Occipital lobe (tissue), 1 donor: ENCODE measurements at regions not wholly inside any gene's neighbourhood (a gene's known extent, or its start where the extent isn't known, plus 50 kb on each side); places are given as distances from the start of the nearest gene placed in this dataset.
"Not testable (repeated sequence)": the region's sequence is repeated elsewhere in the genome, so short reads cannot be mapped to it uniquely, and the experiment has no call there.

Experiments
- DNase-seq: peaks from one replicate; lab custom pipeline; 2025; lab: John Stamatoyannopoulos, UW

DNA sequence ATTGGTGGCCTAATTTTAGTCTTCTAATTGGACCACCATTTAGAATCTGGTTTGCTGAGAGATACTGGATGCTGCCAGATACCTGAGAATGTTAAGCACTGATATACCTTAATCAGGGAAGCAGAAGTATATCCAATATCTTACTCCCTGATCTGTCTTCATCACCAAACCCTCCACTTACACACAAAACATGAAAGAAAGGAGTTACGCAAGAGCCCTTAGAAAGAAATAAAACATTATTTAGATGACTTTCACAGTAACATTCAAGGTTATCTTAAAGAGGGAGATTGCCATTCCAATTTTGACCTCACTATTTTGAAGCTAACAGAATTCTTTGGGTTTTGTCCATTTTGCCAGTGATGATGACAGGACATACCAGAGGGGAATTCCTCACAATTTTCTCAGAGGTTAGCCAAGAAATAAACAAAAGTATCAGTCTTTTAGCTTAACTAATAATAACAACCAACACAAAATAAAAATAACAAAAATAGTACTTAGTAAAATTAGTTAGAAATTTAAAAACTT, 496.1 kb downstream of the NFIB start:
- DNase-seq = no peak

DNA sequence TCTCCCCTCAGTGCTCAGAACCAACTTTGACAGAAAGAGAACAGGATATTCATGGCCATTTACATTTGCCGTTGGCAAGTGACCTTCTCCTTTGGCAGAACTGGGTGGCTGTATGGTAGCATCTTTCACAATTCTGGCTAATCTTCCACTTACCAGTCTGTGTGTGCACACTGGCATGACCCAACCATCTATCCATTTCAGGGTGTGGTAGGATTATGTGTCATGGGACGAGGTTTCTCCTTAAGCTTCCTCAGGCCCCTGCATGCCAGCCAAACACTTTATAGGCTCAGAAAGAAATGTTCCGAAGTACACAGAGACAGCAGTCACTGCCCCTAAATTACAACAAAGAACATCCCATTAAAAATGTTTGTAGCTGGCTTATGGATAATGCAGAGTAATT, 497.1 kb downstream of the NFIB start:
- DNase-seq = no peak

DNA sequence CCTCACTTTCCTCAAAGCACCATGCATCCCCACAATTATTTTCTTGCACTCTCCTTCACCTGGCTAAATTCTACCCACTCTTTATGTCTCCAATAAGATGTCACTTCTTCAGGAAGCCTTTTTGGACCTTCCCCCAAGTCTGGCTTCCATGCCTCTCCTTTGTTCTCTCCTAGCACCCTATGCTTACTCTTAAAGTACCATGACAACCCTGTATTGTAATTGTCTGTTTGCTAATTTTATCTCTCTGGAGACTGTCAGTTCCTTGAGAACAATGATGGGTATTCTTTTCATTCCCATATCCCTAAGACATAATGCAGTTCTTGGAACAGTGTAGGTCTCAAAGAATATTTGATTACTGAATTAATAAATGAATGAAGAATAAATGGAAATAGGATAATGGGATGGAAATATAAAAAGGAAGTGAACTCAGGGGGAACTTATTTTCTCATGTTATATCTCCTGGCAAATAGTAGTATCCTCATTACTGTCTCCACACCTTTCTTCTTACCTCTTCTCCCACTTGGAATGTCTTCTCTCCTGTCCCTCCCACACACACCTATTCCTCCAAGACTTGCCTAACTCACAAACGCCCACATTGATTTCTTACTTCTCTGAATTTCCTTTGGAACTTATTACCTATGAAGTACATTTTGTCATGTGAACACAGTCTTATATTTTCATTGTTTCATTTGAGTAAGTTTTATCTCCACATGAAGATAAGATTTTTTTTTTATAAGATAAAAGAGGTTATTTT, 499.1 kb downstream of the NFIB start:
- no peak for DNase-seq

DNA sequence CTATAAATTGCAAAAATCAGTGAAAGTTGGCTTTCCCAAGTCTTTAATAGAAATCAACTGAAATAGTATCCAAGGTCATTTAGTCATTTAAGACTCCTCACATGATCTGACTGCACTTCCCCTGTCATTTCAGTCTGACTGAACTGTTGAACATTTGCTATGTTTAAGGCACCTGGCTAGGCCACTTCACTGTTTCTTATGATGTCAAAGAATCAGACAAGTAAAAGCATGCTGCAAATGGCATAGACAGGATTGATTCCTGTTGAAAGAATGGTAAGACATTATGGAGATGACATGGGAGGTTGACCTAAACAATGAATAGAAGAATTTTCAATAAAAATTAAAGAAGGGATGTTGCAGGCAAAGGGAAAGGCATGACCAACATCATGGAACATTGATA, 502.1 kb downstream of the NFIB start:
- no peak for DNase-seq

DNA sequence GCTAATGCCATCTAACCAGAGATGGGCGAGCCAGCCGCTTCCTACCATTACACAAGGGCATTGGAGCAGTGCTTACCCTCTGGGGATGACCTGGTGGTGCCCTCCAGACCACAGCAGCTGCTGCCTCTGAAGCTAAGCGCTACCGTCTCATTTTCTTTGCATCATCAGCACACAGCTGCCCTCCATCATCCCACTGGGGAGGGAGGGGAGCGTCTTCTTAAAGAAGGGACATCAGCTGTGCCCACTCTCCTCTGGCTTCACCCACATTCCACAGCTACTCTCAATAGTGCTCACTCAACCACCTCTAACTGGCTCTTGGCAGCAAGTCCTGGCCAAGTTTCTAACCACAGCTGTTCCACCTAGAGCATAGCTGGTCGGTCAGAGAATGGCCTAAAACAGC, 503.4 kb downstream of the NFIB start:
- no peak for DNase-seq

DNA sequence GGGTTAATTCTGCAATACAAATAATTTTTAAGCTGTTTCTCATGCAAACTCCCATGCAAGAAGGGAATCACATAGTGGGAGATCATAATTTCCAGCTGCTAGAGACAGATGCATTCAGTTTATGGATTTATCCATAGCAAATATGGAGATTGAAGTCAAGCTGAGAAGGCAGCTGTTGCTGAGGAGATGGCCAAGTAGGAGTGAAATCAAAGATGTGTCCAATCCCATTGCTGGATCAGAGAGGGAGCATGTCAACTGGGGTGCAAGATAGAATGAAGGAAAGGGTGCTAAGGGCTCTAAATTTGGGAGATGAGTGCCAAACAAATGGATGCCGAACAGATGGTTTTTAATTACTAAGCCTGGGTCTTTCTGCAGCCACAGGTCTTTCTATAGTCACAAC, 504.5 kb downstream of the NFIB start:
- no peak for DNase-seq

DNA sequence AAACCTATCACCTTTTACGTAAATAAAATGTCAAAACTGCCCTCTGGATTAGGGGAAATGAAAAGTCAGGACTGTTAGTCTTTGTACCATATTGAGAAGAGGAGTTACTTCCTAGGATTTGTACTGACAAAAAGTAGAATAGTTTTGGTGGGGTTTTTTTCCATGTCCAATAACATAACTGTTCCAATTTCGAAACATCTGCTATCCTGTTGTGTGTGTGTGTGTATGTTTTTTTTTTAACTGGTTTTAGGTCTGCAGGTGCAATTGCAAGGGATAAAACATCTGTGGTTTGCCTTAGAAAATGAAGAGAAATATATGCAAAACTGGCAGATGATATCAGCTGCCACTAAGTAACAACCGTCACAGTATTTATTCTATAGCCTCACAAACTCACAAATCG, 506.8 kb downstream of the NFIB start:
- no peak for DNase-seq

DNA sequence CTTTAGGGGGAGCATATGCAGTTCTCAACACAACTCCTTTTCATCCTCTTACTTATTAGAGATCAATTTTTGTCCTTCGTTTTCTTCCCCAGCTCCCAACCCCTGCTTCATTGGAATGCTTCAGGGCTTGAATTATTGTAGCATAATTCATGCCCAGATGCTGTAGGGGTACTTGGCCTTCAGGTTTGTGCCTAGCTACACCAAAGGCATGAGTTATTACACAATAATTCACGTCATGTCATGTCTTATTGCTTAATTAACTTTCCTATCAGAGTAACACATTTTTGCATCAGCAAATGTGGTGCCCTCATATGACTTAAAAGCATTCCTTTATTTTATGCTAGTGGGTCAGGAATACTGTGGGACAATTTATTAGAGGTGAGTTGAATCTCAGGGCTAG, 507.2 kb downstream of the NFIB start:
- DNase-seq = no peak

DNA sequence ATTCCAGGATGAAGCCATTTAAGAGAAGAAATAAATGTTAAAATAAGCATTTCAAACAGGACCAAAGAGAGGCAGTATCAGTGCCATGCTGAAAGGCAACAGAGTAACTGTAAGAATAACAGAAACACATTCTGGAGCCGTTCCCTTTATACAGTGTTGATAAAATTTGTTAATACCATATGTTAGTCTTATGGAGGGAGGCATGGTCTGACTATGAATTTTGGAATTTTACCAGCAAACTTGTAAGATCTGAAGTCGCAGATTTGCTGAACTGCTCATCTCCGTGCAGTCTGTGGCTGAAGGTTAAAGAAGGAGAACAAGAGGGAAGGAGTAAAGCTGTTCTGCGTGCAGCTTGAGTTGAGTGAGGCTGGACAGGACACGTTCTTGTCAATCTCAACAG, 508.4 kb downstream of the NFIB start:
- DNase-seq = no peak

DNA sequence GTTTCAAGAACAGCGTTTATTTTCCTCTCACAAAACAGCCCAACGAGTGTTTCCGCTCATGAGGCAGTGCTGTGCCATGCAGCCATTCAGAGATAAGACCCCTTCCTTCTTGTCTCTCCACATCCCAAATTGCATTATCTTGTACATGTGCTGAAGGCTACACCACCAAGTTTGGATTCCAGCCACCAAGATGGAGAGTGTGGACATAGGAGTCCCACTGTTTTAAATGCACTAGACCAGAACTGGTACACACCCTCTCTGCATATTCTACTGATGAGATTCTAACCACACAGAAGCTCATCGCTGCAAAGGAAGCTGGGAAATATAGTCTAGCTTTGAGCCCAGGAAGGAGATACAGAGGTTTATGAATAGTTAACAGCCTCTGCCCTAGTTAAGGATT, 509.4 kb downstream of the NFIB start:
- DNase-seq = no peak

DNA sequence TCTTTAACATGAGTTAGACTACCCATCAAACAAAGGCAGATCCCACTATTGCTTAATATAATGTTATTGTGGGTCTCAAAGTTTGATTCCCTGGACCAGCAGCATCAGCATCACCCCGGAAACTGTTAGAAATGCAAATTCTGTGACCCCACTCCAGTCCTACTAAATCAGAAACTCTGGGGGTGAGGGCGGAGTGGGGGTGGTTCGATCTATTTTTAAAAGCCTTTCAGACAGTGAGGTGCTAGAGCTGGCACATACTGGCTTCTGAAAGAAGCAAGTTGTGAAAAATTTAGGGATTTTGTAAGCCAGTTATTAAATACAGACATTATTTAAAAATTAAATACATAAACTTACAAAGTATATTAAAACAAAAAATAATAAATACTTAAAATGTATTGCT, 513.2 kb downstream of the NFIB start:
- DNase-seq = no peak

DNA sequence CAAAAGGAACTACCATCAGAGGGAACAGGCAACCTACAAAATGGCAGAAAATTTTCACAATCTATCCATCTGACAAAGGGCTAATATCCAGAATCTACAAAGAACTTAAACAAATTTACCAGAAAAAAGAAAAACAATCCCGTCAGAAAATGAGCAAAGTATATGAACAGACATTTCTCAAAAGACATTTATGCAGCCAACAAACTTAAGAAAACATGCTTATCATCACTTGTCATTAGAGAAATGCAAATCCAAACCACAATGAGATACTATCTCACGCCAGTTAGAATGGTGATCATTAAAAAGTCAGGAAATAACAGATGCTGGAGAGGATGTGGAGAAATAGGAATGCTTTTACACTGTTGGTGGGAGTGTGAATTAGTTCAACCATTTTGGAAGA, 516.2 kb downstream of the NFIB start:
- DNase-seq = not testable (repeated sequence)

DNA sequence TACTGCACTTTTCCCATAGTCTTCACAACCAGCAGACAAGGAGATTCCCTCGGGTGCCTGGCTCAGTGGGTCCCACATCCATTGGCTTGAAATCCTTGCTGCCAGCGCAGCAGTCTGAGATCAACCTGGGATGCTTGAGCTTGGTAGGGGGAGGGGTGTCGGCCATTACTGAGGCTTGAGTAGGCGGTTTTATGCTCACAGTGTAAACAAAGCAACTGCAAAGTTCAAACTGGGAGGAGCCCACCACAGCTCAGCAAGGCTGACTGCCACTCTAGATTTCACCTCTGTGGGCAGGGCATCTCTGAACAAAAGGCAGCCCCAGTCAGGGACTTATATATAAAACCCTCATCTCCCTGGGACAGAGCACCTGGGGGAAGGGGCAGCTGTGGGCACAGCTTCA, 512.3 kb upstream of the MPDZ start:
- no peak for DNase-seq

DNA sequence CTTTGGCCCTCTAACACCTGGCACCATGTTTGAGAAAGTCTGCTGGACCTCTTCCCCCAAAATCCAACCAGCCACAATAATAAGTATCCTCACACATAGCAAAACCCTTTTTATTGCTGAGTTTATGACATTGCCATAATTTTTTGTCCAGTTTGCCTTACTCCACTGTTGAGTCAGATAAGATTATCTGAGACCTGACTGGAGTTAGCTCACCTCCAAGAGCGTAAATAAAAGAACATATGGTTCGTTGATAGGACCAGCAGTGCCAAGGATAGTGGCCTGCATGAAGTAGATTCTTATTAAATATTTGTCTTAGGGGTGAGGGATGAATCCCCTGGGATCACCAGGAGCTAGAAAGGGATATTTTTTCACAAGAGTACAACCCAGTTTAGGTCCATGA, 510.6 kb upstream of the MPDZ start:
- DNase-seq = no peak

DNA sequence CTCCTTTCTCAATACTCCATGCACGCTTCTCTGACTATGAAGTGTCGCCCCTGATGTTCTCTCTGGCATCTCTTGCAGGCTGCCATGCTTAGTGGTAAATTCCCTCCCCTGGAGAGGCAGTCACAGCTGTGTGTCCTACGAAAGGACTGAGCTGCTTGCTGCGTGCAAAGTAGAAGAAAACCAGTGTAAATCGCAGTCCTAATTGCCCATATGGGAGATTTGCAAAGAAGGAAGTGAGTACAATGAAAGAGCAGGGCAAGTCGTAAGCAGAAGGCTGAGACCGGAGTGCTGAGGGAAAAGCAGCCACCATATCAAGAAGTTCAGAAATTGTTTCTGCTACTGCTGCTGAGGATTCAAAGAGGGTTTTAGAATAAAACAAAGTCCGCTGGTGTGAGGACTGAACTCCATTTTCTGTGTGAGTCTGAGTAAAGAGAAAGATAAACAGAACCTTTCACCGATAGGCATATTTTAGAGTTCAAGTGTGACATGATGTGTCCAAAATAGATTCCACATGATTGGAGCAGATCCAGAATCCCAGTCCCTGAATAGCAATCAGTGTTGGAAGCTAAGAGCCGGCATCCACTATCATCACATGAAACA, 507.8 kb upstream of the MPDZ start:
- DNase-seq = no peak

DNA sequence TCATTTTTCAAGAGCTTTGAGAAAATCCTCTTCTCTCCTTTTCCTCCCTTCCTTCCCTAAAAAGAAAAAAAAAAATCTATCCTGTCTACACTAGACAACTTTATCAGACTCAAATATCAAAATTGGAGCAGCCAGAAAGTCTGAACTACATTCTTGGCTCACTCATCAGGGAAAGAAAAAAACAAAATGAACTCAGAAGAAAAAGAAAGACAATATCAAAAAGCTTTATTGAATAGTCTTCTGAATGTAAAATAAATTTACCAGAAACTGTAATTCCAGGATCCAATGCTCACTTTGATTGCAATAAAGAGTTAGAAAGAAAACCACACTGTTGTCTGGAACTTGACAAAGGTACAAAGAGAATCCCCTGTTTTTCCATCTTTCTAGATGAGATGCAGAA, 507.2 kb upstream of the MPDZ start:
- no peak for DNase-seq

DNA sequence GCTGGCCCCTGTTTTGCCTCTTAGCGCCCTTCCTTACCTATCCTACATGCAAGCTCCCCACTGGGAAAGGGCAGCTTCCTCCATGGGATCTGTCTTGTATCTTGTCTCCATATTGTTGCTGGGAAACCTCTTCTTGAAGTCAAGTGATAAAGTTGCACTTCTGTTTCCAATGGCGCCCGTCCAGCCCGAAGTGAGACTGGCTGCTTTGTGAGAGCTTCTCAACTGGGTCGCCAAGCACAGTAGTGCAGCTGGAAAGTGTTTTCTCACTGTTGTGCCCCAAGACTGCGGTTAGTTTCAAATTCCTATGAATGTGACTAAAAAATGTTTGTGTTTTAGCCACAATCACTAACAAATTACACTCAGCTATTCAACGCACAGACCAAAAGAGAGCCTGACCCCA, 506.6 kb upstream of the MPDZ start:
- DNase-seq = no peak

DNA sequence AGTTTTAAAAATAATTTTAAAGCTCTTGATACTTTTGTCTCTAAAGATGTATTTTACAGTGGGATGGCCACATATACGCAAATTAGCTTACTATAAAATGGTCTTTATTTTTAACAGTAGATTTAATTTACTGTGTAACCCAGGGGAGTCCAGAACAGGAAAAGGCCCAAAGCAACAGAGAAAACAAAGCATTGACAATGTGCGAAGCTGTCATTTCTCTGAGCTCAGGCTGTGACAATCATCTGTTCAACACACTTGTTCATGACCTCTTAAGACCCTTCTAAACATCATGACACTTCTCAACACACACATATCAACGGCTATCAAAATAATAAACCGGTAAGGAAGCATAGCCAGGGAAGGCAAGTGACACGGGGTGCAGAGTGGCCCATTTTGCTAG, 499.6 kb upstream of the MPDZ start:
- DNase-seq = no peak

DNA sequence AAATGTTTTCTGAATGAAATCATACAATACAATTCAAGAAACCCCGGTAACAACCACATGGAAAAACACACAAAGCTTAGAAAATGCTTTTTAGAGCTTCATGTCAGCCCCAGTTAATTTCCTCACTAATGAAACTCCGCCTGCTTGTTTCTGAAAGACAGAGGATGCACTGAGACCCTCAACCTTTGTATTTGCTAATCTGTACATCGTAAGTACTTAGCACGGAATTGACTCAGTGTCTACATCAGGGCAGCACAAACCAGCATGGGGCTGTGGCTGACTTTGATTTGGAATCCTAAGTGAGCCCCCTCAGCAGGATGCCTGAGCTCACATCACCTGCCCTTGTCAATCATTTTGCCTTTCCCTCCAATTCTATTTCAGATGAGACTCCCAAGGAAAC, 499.1 kb upstream of the MPDZ start:
- DNase-seq = no peak

DNA sequence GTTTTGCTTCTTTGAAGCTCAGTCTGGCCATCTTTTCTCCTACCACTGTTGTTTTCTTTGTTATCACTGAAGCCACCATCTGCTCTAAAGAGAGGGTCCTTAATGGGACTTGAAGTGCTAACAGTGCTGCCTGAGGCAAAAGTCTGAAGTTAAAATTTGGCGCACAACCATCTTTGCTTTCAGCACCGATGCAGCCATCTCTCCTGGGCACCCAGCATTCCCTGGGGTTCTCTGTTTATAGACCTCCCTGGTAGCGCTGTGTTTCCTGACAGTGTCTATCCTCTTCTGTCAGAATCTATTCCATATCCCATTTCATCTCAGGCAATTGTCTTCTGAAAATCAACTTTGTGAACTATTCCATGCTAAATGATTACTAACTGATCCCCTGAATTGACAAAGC, 491.5 kb upstream of the MPDZ start:
- no peak for DNase-seq

DNA sequence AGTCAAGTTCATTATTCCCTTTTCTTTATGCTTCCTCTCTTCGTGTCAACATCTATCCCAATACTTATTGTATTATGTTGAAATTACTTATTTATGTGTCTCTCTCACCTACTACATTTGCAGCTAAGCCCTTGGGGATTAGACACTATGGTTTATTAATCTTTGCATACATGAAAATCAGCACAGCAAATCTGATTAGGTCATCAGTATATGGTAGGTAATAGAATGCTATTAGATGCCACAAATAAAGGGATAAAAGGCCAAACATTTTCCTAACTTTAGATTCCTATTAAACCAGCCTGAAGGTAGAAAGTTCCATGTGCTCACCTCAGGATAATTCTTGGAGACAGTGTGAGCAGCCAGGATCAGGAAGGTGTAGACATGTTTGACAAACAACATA, 490.1 kb upstream of the MPDZ start:
- no peak for DNase-seq

DNA sequence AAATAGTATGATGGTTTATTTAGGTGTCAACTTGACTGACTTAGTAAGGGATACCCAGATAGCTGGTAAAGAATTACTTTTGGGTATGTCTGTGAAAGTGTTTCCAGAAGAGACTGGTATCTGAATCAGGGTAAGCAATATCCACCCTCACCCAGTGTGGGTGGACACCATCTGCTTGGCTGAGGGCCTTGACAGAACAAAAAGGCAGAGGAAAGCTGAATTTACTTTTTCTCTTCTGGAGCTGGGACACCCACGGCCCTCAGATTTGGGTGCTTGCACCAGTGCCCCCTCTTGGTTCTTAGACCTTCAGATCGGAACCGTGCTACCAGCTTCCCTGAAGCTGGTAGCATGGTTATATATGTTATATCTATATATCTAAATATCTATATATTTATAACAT, 489.5 kb upstream of the MPDZ start:
- peak; percentile 3 for DNase-seq

DNA sequence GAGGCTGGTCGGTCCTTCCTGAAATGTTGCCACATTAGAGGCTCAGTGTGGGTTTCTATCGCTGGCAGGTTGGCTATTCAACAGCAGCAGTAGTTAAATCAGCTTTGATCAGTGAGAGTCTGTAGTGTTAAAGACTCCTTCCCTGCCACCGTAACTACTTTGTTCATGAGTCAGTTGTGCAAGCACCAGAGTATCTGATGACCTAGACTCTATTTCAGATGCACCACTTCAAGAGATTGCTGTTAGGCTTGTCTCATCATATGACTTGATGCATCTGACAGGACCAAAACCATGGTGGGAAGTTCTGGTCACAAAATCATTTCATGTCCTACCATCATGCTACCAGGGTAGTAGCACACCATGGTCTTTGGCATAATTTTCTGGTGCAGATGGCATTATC, 482.7 kb upstream of the MPDZ start:
- DNase-seq = no peak

DNA sequence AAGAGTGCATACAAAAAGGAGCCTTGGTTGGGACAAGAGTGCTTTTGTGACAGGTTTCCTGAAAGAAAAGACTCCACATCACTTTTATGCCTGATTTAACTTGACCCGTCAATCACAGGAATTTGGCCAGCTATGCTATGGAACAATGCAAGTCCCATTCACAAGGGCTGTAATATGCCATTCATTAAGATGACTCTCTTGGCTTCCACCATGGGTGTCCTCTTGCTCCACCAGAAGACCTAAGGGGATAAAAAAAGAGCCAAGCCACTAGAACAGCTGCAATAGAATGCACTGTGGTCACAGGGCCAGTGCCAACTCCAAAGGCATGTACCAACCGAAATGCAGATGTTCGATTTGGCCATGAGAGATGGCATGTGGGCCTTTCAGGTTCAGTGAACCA, 480.1 kb upstream of the MPDZ start:
- no peak for DNase-seq
